ENCODE measurements at regions not wholly inside any gene's neighbourhood (a gene's known extent, or its start where the extent isn't known, plus 50 kb on each side); places are given as distances from the start of the nearest gene placed in this dataset.
"Not testable (repeated sequence)": the region's sequence is repeated elsewhere in the genome, so short reads cannot be mapped to it uniquely, and the experiment has no call there.

- WGBS, 2 donors, result 91 to 100% methylated on average over 2 of the region's 2 CpGs
- Histone ChIP-seq H3K9me3 (no peaks in the 10 kb centered on the region), H3K27ac (no peak overlapping the region), H3K4me1 (no peaks in the 10 kb centered on the region), H3K36me3 (ENCODE audit: low read depth, missing control alignments) (no peaks in the 10 kb centered on the region), H3K27me3 (no peaks in the 10 kb centered on the region), H3K4me3 (no peak overlapping the region)
- intact Hi-C loops (cut with DNase I; ENCODE audit: low total_unique reads), result no loop called here
- DNase-seq, result no peak
- TF ChIP-seq POLR2A (IDR thresholded peaks at IDR 0.05) (no peak), CTCF (IDR thresholded peaks at IDR 0.05) (no peak)
Observed at GRCh38 chr15:70237626-70238025, 139.9 kb upstream of the TLE3 start.

GRCh38 chr15:70236341-70237086 is 138.8 kb upstream of the TLE3 start:
- Histone ChIP-seq H3K27me3 (no peaks in the 10 kb centered on the region), H3K4me1 (no peaks in the 10 kb centered on the region), H3K27ac (no peak overlapping the region), H3K9me3 (no peaks in the 10 kb centered on the region), H3K4me3 (no peak overlapping the region), H3K36me3 (ENCODE audit: low read depth, missing control alignments) (no peaks in the 10 kb centered on the region)
- DNase-seq, result no peak
- 89 to 95% methylated on average over 5 of the region's 5 CpGs for WGBS, 2 donors
- TF ChIP-seq POLR2A (IDR thresholded peaks at IDR 0.05), result no peak
- TF ChIP-seq CTCF (IDR thresholded peaks at IDR 0.05), result no peak
- intact Hi-C loops (cut with DNase I; ENCODE audit: low total_unique reads), result no loop called here

- H3K27ac ChIP-seq, result no peak overlapping the region
- H3K4me1 ChIP-seq, result no peaks in the 10 kb centered on the region
- no peaks in the 10 kb centered on the region for H3K9me3 ChIP-seq
- no peak for DNase-seq
- intact Hi-C loops (cut with DNase I; ENCODE audit: low total_unique reads), result no loop called here
- H3K4me3 ChIP-seq, result no peak overlapping the region
- WGBS, 2 donors, result 93% methylated on average over 5 of the region's 5 CpGs
- no peaks in the 10 kb centered on the region for H3K27me3 ChIP-seq
- H3K36me3 ChIP-seq (ENCODE audit: low read depth, missing control alignments), result no peaks in the 10 kb centered on the region
- TF ChIP-seq POLR2A (IDR thresholded peaks at IDR 0.05) (no peak), CTCF (IDR thresholded peaks at IDR 0.05) (no peak)
Observed at GRCh38 chr15:70235347-70235746, 137.6 kb upstream of the TLE3 start.

GRCh38 chr15:70234256-70234905 is 136.7 kb upstream of the TLE3 start:
- TF ChIP-seq POLR2A (IDR thresholded peaks at IDR 0.05) (no peak), CTCF (IDR thresholded peaks at IDR 0.05) (no peak)
- Histone ChIP-seq H3K36me3 (ENCODE audit: low read depth, missing control alignments) (no peaks in the 10 kb centered on the region), H3K9me3 (no peaks in the 10 kb centered on the region), H3K4me3 (no peak overlapping the region), H3K4me1 (no peaks in the 10 kb centered on the region), H3K27ac (no peak overlapping the region), H3K27me3 (no peaks in the 10 kb centered on the region)
- WGBS, 2 donors, result 89% methylated on average over 9 of the region's 9 CpGs
- DNase-seq, result no peak
- intact Hi-C loops (cut with DNase I; ENCODE audit: low total_unique reads), result no loop called here

GRCh38 chr15:70231484-70231883 is 133.8 kb upstream of the TLE3 start:
- Histone ChIP-seq H3K9me3 (no peaks in the 10 kb centered on the region), H3K27me3 (no peaks in the 10 kb centered on the region), H3K36me3 (ENCODE audit: low read depth, missing control alignments) (no peaks in the 10 kb centered on the region), H3K27ac (no peak overlapping the region), H3K4me3 (no peak overlapping the region), H3K4me1 (no peaks in the 10 kb centered on the region)
- no peak for DNase-seq
- WGBS, 2 donors, result 25 to 97% methylated on average over 1 of the region's 1 CpG
- TF ChIP-seq CTCF (IDR thresholded peaks at IDR 0.05) (no peak), POLR2A (IDR thresholded peaks at IDR 0.05) (no peak)
- intact Hi-C loops (cut with DNase I; ENCODE audit: low total_unique reads), result no loop called here

GRCh38 chr15:70227918-70228317 is 130.2 kb upstream of the TLE3 start:
- 93 to 96% methylated on average over 3 of the region's 3 CpGs for WGBS, 2 donors
- intact Hi-C loops (cut with DNase I; ENCODE audit: low total_unique reads), result not testable (repeated sequence)

More at GRCh38 chr15:70227918-70228317, 130.2 kb upstream of the TLE3 start:
- H3K27me3 ChIP-seq; H3K4me3 ChIP-seq; H3K36me3 ChIP-seq (ENCODE audit: low read depth, missing control alignments); H3K9me3 ChIP-seq; H3K4me1 ChIP-seq; H3K27ac ChIP-seq; DNase-seq: not testable (repeated sequence)
